ENCODE measurements at regions not wholly inside any gene's neighbourhood (a gene's known extent, or its start where the extent isn't known, plus 50 kb on each side); places are given as distances from the start of the nearest gene placed in this dataset.

DNA sequence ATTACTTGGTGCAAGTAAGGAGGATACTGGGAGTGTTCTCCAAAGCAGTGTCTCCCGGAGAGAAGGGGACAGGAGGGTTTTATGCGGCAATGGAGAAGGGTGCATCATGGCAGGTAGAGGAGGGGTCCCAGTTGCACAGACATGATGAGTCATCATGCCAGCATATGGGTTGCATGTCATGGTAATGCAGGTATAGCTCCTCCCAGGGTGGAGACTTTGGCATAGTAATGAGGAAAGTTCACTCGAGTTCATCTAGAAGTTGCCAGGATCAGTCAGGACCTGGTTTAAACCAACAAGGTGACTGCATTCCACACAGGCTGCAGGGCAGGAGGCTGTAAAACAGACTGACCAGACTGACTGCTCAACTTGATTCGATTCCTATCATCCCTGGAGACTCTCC, 355.7 kb upstream of the DUSP10 start:
- no peak for DNase-seq

DNA sequence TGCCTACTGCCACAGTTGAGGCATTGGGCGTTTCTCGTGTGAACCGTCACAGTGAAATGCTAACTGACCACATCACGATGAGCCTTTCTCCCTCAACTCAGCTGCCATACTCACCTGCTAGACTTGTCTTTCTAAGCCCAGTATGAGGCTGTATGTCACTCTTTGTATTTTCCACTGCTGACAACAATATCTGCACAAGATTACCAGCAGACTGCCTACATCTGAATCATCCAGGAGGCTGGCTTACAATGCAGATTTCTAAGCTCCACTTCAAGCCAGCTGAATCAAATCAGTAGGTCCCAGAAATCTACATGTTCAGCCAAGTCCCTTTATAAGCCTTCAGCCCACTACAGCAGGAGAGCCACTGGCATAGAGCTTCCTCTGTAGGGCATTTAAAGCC, 355.0 kb upstream of the DUSP10 start:
- no peak for DNase-seq

DNA sequence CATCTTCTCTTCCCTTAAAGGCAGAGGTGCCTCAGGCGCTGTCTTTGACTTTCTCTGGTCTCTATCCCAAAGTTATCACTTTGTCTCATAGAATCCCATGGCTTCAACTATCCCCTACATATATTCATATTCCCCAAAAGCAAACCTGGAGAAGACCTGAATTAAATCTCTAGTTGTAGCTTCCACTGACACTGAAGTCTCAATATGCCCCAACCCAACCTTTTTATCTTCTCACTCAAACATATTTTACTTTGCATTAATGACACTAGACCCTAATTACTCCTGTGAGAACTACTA, 354.5 kb upstream of the DUSP10 start:
- no peak for DNase-seq

DNA sequence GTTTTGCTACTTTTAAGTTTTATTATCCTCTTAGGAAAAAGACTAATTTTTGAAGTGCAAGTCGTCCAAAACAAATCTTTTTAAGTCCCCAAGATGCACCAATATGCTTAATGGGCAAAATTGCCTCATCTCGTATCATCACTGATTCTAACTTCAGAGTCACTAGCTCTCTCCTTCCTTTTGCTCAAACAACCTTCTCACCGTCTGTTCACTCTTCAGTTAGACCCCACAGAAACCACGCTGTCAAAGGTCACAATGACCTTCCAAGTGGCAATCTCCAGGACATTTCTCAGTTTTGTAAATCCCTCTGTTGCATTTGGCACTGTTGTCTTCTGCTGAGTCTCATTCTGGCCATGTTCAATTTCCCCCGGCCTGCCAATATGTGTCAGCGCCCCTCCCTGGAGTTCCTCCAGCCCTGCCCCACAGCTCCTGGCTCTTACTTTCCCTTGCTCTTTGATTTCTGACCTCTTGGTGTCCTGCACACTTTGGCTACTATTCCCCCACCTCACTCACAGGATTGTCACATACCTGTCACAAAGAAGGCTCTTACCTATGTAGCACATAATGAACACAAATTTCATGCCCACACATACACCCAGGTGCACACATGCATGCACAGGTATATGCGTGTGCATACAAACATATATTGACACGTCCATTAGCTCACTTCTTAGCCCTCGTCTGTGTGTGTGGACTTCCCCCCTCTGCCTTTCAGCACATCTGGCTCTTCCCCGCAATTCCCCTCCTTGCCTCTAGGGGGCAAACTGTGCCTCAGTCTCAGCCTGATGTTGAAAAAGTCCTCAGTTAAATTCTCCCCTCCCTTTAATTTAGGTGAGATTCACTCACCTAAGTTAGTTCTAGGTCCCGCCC, 354.0 kb upstream of the DUSP10 start:
- DNase-seq: peak; percentile 80

DNA sequence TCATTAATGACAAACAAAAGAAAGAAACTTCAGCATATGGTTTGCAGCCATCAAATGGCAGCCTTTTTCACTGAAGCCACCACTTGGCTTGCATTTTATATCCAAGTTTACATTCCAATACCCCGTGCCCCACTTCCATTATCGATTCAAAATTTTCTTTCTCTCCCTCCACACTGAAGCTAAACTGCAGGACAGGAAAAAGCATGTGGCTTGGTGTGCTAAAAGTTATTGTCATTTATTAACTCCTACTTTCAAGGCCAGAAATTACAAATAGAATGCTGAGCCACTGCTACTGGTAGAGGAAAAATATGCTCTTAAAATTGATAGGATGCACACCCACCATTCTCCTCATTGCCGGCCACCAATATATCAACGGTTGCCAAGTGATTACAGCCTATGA, 351.6 kb upstream of the DUSP10 start:
- no peak for DNase-seq

DNA sequence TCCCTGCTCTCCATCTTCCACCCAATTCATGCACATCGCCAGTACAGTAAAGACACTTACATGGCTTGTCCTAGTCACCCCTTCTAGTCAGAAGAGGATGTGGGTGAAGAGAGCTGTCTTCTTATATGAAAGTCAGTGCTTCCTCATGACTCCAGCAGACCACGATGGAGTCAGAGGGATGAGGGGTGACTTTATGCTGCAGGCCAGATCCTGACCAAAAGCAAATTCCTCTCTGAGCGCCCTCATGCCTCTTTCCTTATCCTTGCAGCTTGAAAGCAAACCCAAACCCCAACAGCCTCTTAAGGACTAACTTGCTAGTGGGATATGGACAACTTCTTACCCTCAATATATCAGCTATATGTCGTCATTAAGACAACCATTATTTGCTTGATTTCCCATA, 348.2 kb upstream of the DUSP10 start:
- DNase-seq: no peak

DNA sequence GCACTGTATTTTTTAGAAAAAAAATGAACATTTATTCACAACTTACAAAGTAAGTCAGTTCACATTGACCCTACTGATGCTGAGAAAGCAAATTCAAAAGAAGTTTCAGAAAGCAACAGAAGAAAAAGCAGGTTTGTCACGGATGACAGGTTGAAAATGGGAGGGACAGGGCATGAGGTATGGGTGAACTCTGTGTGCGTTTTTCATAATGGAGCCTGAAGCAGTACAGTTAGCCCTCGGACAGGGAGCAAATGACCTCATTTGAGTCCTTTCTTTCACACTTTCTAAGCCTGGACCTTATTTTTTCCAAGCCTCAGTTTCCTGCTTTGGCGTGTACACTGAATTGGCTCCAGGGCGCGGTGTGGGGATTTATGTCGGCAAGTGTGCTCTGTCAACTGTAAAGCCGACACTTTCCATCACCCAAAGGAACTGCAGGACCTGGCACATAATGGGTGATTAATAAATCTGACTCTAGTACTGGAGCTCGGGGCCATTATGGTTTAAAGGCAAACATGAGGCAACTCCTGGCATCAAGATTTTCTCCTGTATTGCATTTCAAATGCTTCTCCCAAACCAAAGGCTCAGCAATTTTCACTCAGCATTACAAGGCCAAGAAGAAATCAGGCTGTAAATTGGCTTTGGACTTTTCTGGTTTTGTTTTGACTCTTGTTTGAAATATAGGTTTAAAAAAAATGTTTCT, 345.5 kb upstream of the DUSP10 start:
- no peak for DNase-seq

DNA sequence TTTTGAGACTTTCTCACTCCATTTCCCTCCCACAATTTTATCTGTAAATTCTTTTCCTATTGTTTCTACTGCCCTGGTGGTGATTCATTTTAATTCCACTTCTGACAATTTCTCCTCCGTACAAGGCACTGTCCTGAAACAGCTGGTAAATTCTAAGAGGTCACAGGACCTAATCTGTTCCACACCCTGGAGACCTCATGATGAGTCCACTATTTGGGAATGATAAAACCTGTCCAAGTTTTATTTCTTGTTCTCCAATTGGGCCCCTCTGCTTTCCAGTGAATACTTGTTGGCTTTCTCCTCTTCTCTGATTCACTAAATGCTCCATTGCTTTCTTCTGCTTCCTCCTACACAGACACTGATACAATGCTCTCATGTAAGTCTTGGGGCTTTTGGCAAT, 343.1 kb upstream of the DUSP10 start:
- no peak for DNase-seq

DNA sequence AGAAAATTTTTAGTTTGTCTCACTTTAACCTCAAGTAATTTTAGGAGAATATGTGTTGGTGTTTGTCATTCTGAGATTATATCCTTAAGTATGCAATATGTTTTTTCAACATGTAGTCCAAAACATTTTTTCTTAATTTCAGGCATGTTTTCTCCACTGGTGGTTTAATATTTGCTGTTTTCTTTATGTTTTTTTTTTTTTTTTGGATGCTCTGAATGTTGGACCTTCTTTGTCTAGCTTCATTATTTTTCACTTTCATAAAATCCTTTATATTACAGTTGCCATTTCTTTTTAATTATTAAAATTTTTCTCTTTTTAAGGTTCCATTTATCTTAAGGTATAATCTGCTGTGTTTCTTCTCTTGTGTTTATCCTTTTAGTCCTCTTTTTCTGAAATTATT, 342.2 kb upstream of the DUSP10 start:
- DNase-seq: no peak

DNA sequence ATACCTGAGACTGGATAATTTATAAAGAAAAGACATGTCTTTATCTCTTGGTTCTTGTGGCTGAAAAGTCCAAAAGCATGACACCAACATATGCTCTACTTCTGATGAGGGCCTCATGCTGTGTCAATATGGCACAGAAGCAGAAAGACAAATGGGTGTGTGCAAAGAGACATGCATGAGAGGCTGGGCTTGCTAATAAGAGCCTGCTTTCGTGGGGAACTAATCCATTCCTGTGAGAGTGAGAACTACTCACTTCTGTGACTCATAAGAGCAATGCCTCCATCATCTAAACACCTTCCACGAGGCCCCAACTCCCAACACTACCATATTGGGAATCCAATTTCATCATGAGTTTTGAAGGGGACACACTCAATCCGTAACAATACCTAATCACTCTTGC, 340.0 kb upstream of the DUSP10 start:
- no peak for DNase-seq

DNA sequence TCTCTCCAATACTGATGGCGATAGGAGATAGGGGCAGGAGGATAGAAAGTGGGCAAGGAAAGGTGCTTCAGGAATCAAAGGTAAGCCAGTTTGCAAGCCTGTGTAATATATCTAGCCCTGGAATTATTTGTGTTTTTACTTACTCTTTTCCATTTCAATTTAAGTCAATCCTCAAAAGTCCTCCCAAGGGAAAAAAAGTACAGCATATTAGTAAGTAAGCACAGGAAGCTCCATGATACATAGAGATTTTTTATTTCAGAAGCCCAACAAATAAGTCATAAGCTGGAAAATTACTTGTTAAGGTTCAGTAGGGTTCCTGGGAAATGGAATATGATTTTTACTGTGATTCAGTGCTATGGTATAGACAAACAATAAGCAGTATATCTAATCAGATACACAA, 337.7 kb upstream of the DUSP10 start:
- DNase-seq: no peak

DNA sequence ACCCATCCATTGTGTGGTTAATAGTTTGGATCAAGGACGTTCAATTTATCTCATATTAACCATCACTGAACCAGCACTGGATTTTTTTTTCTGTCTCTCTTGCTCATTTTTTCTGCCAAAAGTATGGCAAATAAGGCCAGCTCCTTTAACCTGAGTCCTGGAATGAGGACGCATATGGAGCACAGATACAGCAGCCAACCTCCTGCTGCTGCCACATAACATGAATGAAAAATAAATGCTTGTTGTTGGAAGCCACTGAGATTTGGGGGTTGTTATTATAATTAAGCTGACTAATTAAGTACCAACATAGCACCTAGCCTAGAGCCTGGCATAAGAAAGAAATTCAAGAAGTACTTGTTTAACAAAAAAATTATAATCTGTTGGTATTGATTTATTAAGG, 335.3 kb upstream of the DUSP10 start:
- no peak for DNase-seq

DNA sequence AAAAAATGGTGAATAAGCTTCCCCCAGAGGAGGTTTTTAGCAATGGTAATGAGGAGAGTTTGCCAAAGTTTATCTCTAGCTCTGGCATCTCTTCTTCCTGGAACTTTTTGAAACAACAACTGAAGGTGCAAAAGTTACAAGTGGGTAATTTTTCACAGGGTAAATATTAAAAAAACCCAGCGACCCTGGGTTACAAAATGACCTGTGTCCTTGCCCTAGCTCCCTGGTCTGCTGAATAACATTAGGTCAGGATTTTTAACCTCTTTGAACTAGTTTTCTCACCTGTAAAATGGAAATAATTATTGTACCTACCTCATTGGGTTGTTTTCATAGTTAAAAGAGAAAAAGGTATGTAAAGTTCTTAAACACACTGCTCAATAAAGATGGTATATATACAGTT, 332.4 kb upstream of the DUSP10 start:
- no peak for DNase-seq

DNA sequence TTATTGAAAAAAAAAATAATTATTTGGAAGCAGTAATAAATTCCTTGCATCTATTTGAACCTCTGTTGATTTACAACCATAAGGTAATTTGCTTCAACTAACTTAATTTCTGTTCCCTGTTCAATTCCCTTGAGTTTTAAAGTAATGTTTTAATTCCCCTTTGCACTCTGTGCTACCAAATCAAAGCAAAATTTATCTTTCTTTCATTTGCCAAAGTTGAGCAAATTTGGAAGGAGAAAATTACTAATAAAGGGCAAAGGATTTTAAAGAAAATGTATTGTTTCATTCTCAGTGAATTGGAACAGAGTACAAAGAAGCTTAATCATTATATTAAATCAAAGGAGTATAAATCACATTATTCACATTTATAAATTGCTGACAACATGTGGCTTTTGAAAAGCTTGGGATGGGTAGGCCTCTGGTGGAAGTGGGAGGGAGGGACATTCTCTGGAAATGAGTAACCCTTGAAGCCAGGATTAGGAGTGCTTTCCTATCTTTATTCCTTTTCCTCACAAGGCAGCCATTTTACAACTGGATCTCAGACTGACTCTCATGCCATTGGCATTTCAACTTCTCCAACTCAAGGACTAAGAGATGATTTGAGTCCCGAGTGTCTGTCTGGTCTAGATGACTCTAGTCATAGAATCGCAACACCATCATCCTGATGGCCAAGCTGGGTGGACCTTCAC, 331.6 kb upstream of the DUSP10 start:
- DNase-seq: no peak

DNA sequence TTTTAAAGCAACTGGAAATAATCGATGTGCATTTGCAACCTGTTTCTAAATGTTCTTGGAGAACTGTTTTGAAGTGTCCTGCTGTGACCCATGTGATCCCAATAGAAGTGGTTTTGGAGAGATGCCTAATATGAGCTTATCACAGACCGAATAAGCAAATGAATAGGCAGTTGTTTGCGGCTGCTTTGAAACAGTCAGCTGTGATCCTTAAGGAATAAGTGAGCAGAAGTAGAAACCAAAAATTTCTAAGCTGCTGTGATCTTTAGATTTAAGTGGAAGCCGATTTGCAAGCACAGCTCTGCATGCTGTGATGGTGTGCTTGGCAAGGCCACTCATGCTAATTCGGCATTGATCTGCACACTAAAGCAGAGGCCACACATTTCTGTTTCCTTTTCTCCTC, 329.5 kb upstream of the DUSP10 start:
- no peak for DNase-seq

DNA sequence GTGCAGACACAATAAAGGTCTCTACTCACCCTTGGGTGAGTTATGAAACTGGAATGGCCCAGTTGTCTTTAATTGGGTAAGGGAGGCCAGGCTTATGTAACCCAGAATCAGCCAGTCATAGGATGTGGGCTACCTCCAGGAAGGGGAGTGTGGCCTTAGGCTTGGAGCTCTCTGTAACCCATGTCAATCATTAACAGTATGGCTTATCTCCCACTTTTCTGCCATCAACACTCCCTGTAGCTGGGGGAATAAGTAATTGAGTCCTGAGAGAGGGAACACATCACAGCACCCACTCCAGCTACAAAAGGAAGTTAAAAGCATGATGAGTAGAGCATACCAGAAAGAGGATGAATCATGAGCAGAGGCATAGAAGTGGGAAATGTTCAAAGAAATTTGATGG, 327.0 kb upstream of the DUSP10 start:
- no peak for DNase-seq

DNA sequence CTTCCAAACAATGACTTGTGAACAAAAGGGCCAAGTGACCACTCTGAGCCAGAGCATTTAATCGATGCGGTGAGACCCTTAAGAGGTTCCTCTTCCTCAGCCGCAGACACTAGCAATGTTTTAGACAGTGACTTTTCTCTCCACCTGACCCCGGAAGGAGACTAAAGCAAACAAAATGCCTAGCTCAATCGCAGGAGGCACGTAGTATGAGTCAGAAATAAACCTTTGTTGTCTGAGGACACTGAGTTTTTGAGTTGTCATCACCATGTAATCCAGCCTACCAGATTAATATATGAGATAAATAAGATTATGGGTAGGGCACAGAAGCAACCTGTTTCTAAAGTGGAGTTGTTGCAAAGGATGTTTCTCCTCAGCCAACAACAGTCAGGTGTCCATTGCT, 326.2 kb upstream of the DUSP10 start:
- DNase-seq: no peak

DNA sequence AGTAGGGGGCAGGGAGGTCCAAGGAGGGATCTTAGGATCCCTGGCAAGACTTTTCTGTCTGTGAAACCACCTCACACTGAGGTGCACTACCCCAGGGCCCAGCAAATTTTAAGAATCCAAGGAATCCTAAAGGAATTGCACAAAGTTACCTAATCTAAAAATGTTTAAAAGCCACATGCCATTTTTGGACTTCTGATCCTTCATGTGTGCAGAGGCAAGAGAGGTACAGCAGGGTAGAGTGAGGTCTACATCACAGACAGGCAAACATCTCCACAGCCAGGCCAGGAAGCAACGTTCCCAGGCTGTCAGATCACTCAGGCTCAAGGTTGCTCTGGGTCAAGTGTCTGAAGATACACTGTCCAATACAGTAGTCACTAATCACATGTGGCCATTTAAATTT, 324.6 kb upstream of the DUSP10 start:
- DNase-seq: no peak

DNA sequence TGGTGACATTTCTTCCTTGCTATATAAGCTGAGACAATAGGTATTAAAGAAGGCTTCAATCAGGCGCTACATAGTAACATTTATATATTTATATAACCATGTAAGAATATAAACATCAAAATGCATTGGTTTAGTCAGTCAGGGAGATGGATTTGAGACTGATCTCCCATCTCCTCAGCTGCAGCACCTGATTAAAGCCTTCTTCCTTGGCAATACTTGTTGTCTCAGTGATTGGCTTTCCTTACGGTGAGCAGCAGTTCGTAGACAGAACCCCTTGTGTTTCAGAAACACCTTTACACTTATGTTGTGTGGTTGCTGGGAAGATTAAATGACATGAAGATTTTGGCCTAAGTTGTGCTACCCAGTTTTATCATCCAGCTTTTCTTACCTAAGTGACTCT, 323.3 kb upstream of the DUSP10 start:
- no peak for DNase-seq

DNA sequence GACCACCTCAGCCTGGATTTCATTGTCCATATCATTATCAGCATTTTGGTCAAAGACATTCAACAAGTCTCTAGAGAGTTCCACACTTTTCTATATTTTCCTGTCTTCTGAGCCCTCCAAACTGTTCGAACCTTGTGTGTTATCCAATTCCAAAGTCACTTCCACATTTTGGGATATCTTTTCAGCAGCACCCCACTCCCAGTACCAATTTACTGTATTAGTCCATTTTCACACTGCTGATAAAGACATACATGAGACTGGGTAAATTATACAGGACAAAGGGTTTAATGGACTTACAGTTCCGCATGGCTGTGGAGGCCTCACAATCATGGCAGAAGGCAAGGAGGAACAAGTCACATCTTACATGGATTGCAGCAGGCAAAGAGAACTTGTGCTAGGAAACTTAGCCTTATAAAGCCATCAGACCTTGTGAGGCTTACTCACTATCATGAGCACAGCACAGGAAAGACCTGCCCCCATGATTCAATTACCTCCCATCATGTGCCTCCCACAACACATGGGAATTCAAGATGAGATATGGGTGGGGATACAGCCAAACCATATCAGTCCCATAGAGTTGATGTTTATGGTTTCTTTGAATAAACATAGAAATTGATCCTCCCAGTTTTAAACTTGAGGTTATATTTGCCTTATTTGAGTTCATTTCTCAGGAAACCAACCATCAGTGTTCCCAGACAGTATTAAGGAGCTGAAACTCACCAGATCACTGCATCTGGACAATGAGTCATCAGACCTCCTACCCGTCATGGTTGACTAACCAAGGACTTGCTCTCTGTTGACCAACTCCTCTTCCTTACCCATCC, 322.7 kb upstream of the DUSP10 start:
- no peak for DNase-seq

DNA sequence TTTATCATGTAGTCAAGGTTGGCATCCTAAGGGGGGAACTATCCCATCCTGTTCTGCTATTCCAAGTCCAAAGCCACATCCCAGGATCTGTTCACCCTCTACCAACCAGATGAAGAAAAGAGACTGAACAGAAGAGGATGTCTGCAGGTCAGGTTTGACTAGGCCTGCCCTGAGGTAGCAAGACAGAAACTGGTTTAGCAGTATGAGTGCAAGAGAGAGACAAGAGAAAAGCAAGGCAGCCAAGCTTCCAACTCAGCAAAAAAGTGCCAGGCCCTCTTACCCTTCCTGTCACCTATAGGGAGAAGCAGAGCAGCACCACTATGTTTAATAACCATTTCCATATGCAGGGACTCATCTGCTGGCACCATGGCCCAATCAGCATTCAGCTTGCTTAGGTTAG, 320.8 kb upstream of the DUSP10 start:
- no peak for DNase-seq

DNA sequence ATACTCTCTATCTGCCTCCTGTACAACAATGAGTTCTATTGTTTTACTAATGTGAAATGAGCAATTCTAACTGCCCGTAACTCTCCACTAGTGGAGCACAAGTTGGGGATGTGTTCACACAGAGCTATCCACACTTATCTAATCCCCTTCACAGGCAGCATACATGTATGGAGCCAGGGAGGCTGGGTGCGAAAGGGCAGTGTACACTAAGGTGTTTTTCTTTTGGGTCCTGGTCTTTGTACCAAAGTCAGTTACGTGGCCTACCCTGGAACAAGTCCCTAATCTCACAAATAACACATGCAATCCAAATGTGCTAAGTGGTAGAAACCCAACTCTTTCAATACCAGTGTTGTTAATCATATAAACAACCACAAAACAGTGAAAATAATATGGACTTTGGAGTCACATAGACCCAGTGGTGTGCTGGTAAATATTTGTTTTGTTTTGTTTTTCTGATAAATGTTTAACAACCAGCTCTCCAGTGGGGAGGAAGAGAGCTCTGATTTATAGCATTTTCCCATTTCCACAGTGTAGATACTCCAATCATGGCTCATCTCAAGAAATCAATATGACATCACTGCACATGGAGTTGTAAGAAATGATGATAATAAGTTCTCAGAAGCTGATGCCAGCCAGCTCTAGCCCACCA, 319.9 kb upstream of the DUSP10 start:
- DNase-seq: no peak

All from activated CD8-positive, alpha-beta memory T cell treated with anti-CD3 and anti-CD28 coated beads for 24 hours (primary cell).